HCT116 (cell line): ENCODE measurements at regions not wholly inside any gene's neighbourhood (a gene's known extent, or its start where the extent isn't known, plus 50 kb on each side); places are given as distances from the start of the nearest gene placed in this dataset.

Experiments
- ATAC-seq: fragments of 200-7000 bp; cut with Tn5 transposase; 2 replicates; pipeline ENCODE4 v1.9.1; 2020; ENCODE audit warnings: mild to moderate bottlenecking, moderate library complexity
- BruUV-seq: library from RNA; stranded (reverse); fragments of 400-500 nt; replicated peaks from 2 replicates; lab custom pipeline; 2021; lab: Mats Ljungman, UMichigan
- CTCF ChIA-PET: fragments of 300-600 bp; sonication (Branson Sonifier 250); formaldehyde crosslinking; loops from one replicate; lab custom pipeline; 2021; ENCODE audit warnings: antibody characterized with exemption; lab: Charles Lee
- POLR2A ChIA-PET: fragments of 300-600, 350-600 bp; sonication (Branson Sonifier 250); formaldehyde crosslinking; loops from one replicate; lab custom pipeline; 2021; ENCODE audit warnings: antibody characterized with exemption; lab: Charles Lee
- RAD21 ChIA-PET, 2 experiments: fragments of 300-600 bp; sonication (Branson Sonifier 250); formaldehyde crosslinking; loops; one replicate each; lab custom pipeline; 2023; ENCODE audit warnings: low total read pairs in 2 of 2; ENCODE audit not compliant: uncharacterized antibody in 2 of 2, unreplicated experiment in 2 of 2, low non-redundant PET in 1 of 2; lab: Charles Lee
- DNase-seq: peaks from one replicate; pipeline ENCODE4 v3.0.0-alpha.2; 2010; ENCODE audit warnings: low read depth, low spot score
- H2AFZ ChIP-seq: fragments of 200-600 bp; shearing (Covaris generic), sonication (generic); 2 replicates; pipeline ENCODE4 v1.6.1; 2017; ENCODE audit warnings: low read depth, mixed run types, mixed read lengths, antibody characterized with exemption, low read length; ENCODE audit not compliant: poor library complexity, severe bottlenecking
- H3K27ac ChIP-seq: 2 replicates; pipeline ENCODE4 v1.5.1; 2012; ENCODE audit warnings: low read depth, low read length
- H3K27me3 ChIP-seq: fragments of 200-600 bp; sonication (generic); 2 replicates; pipeline ENCODE4 v1.6.1; 2016; ENCODE audit warnings: mixed run types, low read length, mixed read lengths; ENCODE audit not compliant: insufficient read depth
- H3K36me3 ChIP-seq, 2 experiments: fragments of 200-500 bp in 1 of 2; fragments of 200-600 bp in 1 of 2; sonication (Bioruptor generic) in 1 of 2; sonication (generic) in 1 of 2; 2 replicates each; pipeline versions ENCODE4 v1.5.1 to v1.6.1; 2014 to 2016; ENCODE audit warnings: low read length in 2 of 2, inconsistent platforms in 1 of 2, mixed read lengths in 1 of 2, mixed run types in 1 of 2; ENCODE audit not compliant: insufficient read depth in 2 of 2, control insufficient read depth in 1 of 2
- H3K4me1 ChIP-seq, 2 experiments: fragments of 200-600 bp in 1 of 2; sonication (generic) in 1 of 2; 2 replicates each; pipeline versions ENCODE4 v1.5.1 to v1.6.1; 2012 to 2017; ENCODE audit warnings: low read length in 2 of 2, inconsistent platforms in 1 of 2, mild to moderate bottlenecking in 1 of 2, mixed read lengths in 1 of 2, mixed run types in 1 of 2, moderate library complexity in 1 of 2; ENCODE audit not compliant: insufficient read depth in 2 of 2, control insufficient read depth in 1 of 2
- H3K4me2 ChIP-seq: fragments of 200-600 bp; sonication (generic); 2 replicates; pipeline ENCODE4 v1.6.1; 2017; ENCODE audit warnings: mixed run types, low read length, mixed read lengths
- H3K4me3 ChIP-seq, 2 experiments: fragments of 200-600 bp in 1 of 2; sonication (generic) in 1 of 2; replicated peaks in 1 of 2; 2 replicates each; pipeline ENCODE4 v1.5.1; 2011 to 2016; ENCODE audit warnings: low read length in 2 of 2, control low read depth in 1 of 2, low read depth in 1 of 2, mild to moderate bottlenecking in 1 of 2, mixed read lengths in 1 of 2, mixed run types in 1 of 2
- H3K79me2 ChIP-seq: fragments of 200-600 bp; sonication (generic); 2 replicates; pipeline ENCODE4 v1.6.1; 2017; ENCODE audit warnings: mild to moderate bottlenecking, mixed run types, low read length, moderate library complexity, mixed read lengths; ENCODE audit not compliant: insufficient read depth
- H3K9ac ChIP-seq: fragments of 200-600 bp; sonication (generic); 2 replicates; pipeline ENCODE4 v1.6.1; 2016; ENCODE audit warnings: low read length, mixed read lengths
- H3K9me2 ChIP-seq: fragments of 200-600 bp; sonication (generic), shearing (Covaris generic); 2 replicates; pipeline ENCODE4 v1.6.1; 2017; ENCODE audit warnings: mixed run types, mild to moderate bottlenecking, moderate library complexity; ENCODE audit not compliant: insufficient read depth
- H3K9me3 ChIP-seq, 2 experiments: fragments of 200-500 bp in 1 of 2; fragments of 200-600 bp in 1 of 2; sonication (Bioruptor generic) in 1 of 2; sonication (generic) in 1 of 2; 2 replicates each; pipeline ENCODE4 v1.6.1; 2014 to 2017; ENCODE audit warnings: low read length in 2 of 2, mixed read lengths in 2 of 2, inconsistent platforms in 1 of 2, low read depth in 1 of 2, mild to moderate bottlenecking in 1 of 2, mixed run types in 1 of 2, moderate library complexity in 1 of 2; ENCODE audit not compliant: control insufficient read depth in 1 of 2, insufficient read depth in 1 of 2
- H4K20me1 ChIP-seq: fragments of 200-600 bp; sonication (generic), shearing (Covaris generic); 2 replicates; pipeline ENCODE4 v1.6.1; 2017; ENCODE audit warnings: mixed run types, mild to moderate bottlenecking, moderate library complexity; ENCODE audit not compliant: insufficient read depth
- ATF3 ChIP-seq: IDR thresholded peaks from 2 replicates; pipeline ENCODE4 v1.6.1; 2012
- EGR1 ChIP-seq: IDR thresholded peaks from 2 replicates; pipeline ENCODE4 v1.6.1; 2012; ENCODE audit warnings: low read depth
- EZH2 ChIP-seq: fragments of 200-600 bp; sonication (generic); IDR thresholded peaks from 2 replicates; pipeline ENCODE4 v1.6.1; 2017; ENCODE audit warnings: antibody characterized with exemption, mixed run types
- MAX ChIP-seq: IDR thresholded peaks from 2 replicates; pipeline ENCODE4 v1.6.1; 2012
- RAD21 ChIP-seq: IDR thresholded peaks from 2 replicates; pipeline ENCODE4 v1.6.1; 2012; ENCODE audit warnings: low read depth, mild to moderate bottlenecking
- REST ChIP-seq: IDR thresholded peaks from 2 replicates; pipeline ENCODE4 v1.6.1; 2012; ENCODE audit warnings: low read depth
- SIN3A ChIP-seq: IDR thresholded peaks from 2 replicates; pipeline ENCODE4 v1.6.1; 2012; ENCODE audit warnings: low read depth
- TCF7L2 ChIP-seq: IDR thresholded peaks from 2 replicates; pipeline ENCODE4 v1.7.0; 2011; ENCODE audit warnings: borderline replicate concordance, inconsistent platforms; ENCODE audit not compliant: insufficient read depth, insufficient read length; ENCODE audit errors: extremely low read depth
- ZBTB33 ChIP-seq: IDR thresholded peaks from 2 replicates; pipeline ENCODE4 v1.6.1; 2011; ENCODE audit warnings: mild to moderate bottlenecking, low read length, moderate library complexity; ENCODE audit not compliant: insufficient replicate concordance; ENCODE audit errors: extremely low read depth
- ZFX ChIP-seq: fragments of 450-650 bp; IDR thresholded peaks from 2 replicates; pipeline ENCODE4 v1.6.1; 2017
- ZNF274 ChIP-seq: fragments of 200-500 bp; sonication (Bioruptor generic); IDR thresholded peaks from 2 replicates; pipeline ENCODE4 v1.6.1; 2014; ENCODE audit warnings: mild to moderate bottlenecking, low read depth, low read length, inconsistent platforms
- intact Hi-C: fragments of 100-400 bp; cut with micrococcal nuclease; formaldehyde crosslinking; loops from 2 replicates; pipeline ENCODE4 v1.10.0; 2022

GRCh38 chr11:123307276-123307675 is 112.2 kb upstream of the CLMP start:
- Histone ChIP-seq H3K27ac (no peak overlapping the region), H3K36me3 (no peaks in the 10 kb centered on the region), H3K4me1 (peaks cover 0 to 4% of the 10 kb centered on the region in 2 experiments; a peak in 1 of 4 replicates), H3K9me3 (no peaks in the 10 kb centered on the region), H3K4me2 (no peak overlapping the region), H3K4me3 (no peak overlapping the region), H2AFZ (no peak overlapping the region), H3K79me2 (no peaks in the 10 kb centered on the region), H4K20me1 (no peaks in the 10 kb centered on the region), H3K9ac (no peak overlapping the region), H3K9me2 (no peaks in the 10 kb centered on the region; the same call in 1 of the 2 replicates), H3K27me3 (0 out of 2 replicates have a peak, but pooled peaks cover 4% of the 10 kb centered on the region)
- ATAC-seq (no peak), DNase-seq (no peak)
- no TSS peak for BruUV-seq
- intact Hi-C loops = loop anchor here (2.0 to 10.0 kb wide), 2 partner anchors 40 to 268 kb away; no protein-coding TSS in a partner anchor
- RAD21 ChIA-PET = no interaction called here
- no peak for TF ChIP-seq ZNF274
- no peak for TF ChIP-seq ZFX
- CTCF ChIA-PET = no interaction called here
- POLR2A ChIA-PET = interaction anchor here (0.6 kb wide), 1 partner anchor 261 kb away, joined by 5 read pairs; no protein-coding TSS in a partner anchor

- Histone ChIP-seq H3K4me2 (no peak overlapping the region), H3K27me3 (0 out of 2 replicates have a peak, but pooled peaks cover 4% of the 10 kb centered on the region), H3K4me1 (peaks cover 0 to 11% of the 10 kb centered on the region in 2 experiments; a peak in 1 of 4 replicates), H3K9me3 (no peaks in the 10 kb centered on the region), H3K36me3 (no peaks in the 10 kb centered on the region), H3K9me2 (no peaks in the 10 kb centered on the region; the same call in 1 of the 2 replicates), H3K9ac (no peak overlapping the region), H3K27ac (no peak overlapping the region), H4K20me1 (no peaks in the 10 kb centered on the region), H3K4me3 (no peak overlapping the region)
- ChIA-PET RAD21 (no interaction called here), POLR2A (no interaction called here), CTCF (no interaction called here)
- no peak for ATAC-seq
- no TSS peak for BruUV-seq
- TF ChIP-seq EGR1 (no peak), MAX (no peak), RAD21 (no peak), SIN3A (no peak), ZBTB33 (no peak), TCF7L2 (no peak), ATF3 (no peak), REST (no peak), ZNF274 (no peak), EZH2 (no peak)
- TF ChIP-seq, all 23 proteins: peak for 0
- no peaks in the 10 kb centered on the region for H3K79me2 ChIP-seq
- no peak overlapping the region for H2AFZ ChIP-seq
- no peak for DNase-seq
- intact Hi-C loops = loop anchor here (2.0 to 10.0 kb wide), 2 partner anchors 40 to 268 kb away; no protein-coding TSS in a partner anchor
Observed at GRCh38 chr11:123306531-123306930, 111.5 kb upstream of the CLMP start.
